Endothelial cell of umbilical vein (primary cell): ENCODE measurements at regions not wholly inside any gene's neighbourhood (a gene's known extent, or its start where the extent isn't known, plus 50 kb on each side); places are given as distances from the start of the nearest gene placed in this dataset.
"Not testable (repeated sequence)": the region's sequence is repeated elsewhere in the genome, so short reads cannot be mapped to it uniquely, and the experiment has no call there.

ENCODE experiments used
- BruUV-seq: library from RNA; stranded (reverse); fragments of 400-500 nt; replicated peaks from 2 replicates; lab custom pipeline; 2021; lab: Mats Ljungman, UMichigan
- CTCF ChIA-PET: fragments of 300-600, 350-600 bp; sonication (Branson Sonifier 250); formaldehyde crosslinking; loops from one replicate; lab custom pipeline; 2021; ENCODE audit warnings: antibody characterized with exemption, inconsistent platforms; lab: Charles Lee
- POLR2A ChIA-PET: fragments of 300-600, 350-600 bp; sonication (Branson Sonifier 250); formaldehyde crosslinking; loops from one replicate; lab custom pipeline; 2021; ENCODE audit warnings: antibody characterized with exemption, inconsistent platforms; lab: Charles Lee
- DNase-seq: peaks from one replicate; pipeline ENCODE4 v3.0.0-alpha.2; 2011; ENCODE audit warnings: low read depth, low spot score
- FAIRE-seq: peaks from 2 replicates; lab custom pipeline; 2011; peaks lifted over from hg19 to GRCh38; lab: Jason Lieb, UNC
- H2AFZ ChIP-seq: 2 replicates; pipeline ENCODE4 v1.6.0; 2012; ENCODE audit warnings: low read depth, low read length, control low read depth, inconsistent platforms
- H3K27ac ChIP-seq: 2 replicates; pipeline ENCODE4 v1.5.1; 2011; ENCODE audit warnings: low read depth, mild to moderate bottlenecking, control low read depth, low read length, moderate library complexity; ENCODE audit not compliant: insufficient read depth
- H3K27me3 ChIP-seq, 2 experiments: 2 replicates each; pipeline versions ENCODE4 v1.6.0 to v1.6.1; 2011; ENCODE audit warnings: low read length in 2 of 2, mixed read lengths in 1 of 2; ENCODE audit not compliant: control insufficient read depth in 2 of 2, insufficient read depth in 2 of 2
- H3K36me3 ChIP-seq, 2 experiments: 2 replicates in 1 of 2; 3 replicates in 1 of 2; pipeline ENCODE4 v1.5.1; 2011; ENCODE audit warnings: low read length in 2 of 2, mild to moderate bottlenecking in 1 of 2, moderate library complexity in 1 of 2; ENCODE audit not compliant: control insufficient read depth in 2 of 2, insufficient read depth in 2 of 2; ENCODE audit errors: extremely low read depth in 1 of 2
- H3K4me1 ChIP-seq: 3 replicates; pipeline ENCODE4 v1.5.1; 2011; ENCODE audit warnings: mild to moderate bottlenecking, low read length; ENCODE audit not compliant: control insufficient read depth, insufficient read depth; ENCODE audit errors: extremely low read depth
- H3K4me2 ChIP-seq: 2 replicates; pipeline ENCODE4 v1.6.1; 2011; ENCODE audit warnings: low read length, control low read depth, mixed read lengths; ENCODE audit not compliant: insufficient read depth
- H3K4me3 ChIP-seq, 3 experiments: fragments of 200-600 bp in 1 of 3; sonication (generic), shearing (Covaris generic) in 1 of 3; replicated peaks in 1 of 3; 2 replicates each; pipeline ENCODE4 v1.5.1; 2011 to 2016; ENCODE audit warnings: control low read depth in 3 of 3, low read length in 3 of 3, mild to moderate bottlenecking in 2 of 3, inconsistent platforms in 1 of 3, low read depth in 1 of 3, moderate library complexity in 1 of 3; ENCODE audit not compliant: insufficient read depth in 1 of 3
- H3K79me2 ChIP-seq: 2 replicates; pipeline ENCODE4 v1.6.0; 2012; ENCODE audit warnings: low read length, inconsistent platforms; ENCODE audit not compliant: control insufficient read depth, insufficient read depth
- H3K9ac ChIP-seq: replicated peaks from 2 replicates; pipeline ENCODE3; 2011; ENCODE audit warnings: low read length, control low read depth; ENCODE audit not compliant: insufficient read depth; ENCODE audit errors: extremely low read depth
- H3K9me1 ChIP-seq: replicated peaks from 3 replicates; pipeline ENCODE4 v1.6.0; 2011; ENCODE audit warnings: mild to moderate bottlenecking, low read length; ENCODE audit not compliant: control insufficient read depth, insufficient read depth; ENCODE audit errors: extremely low read depth
- H3K9me3 ChIP-seq: replicated peaks from 2 replicates; pipeline ENCODE4 v1.5.1; 2012; ENCODE audit warnings: low read length, inconsistent platforms; ENCODE audit not compliant: control insufficient read depth, insufficient read depth
- H4K20me1 ChIP-seq: replicated peaks from 2 replicates; pipeline ENCODE3; 2011; ENCODE audit warnings: mild to moderate bottlenecking, low read length; ENCODE audit not compliant: control insufficient read depth, insufficient read depth; ENCODE audit errors: extremely low read depth
- JUN ChIP-seq: IDR thresholded peaks from 2 replicates; pipeline ENCODE4 v1.6.1; 2011; ENCODE audit warnings: borderline replicate concordance, low read depth; ENCODE audit not compliant: insufficient read length, insufficient read depth
- MAX ChIP-seq: IDR thresholded peaks from 2 replicates; pipeline ENCODE4 v1.6.1; 2011; ENCODE audit not compliant: insufficient read depth, insufficient read length
- dilution Hi-C: fragments of 300-500 bp; cut with MboI; formaldehyde crosslinking; loops from one replicate; pipeline ENCODE4 v1.15.0; 2019; ENCODE audit warnings: low sequenced_read_pairs; ENCODE audit not compliant: extremely low pct_ligation_motif_present
- intact Hi-C: fragments of 100-400 bp; cut with micrococcal nuclease; formaldehyde crosslinking; loops from one replicate; pipeline ENCODE4 v1.10.0; 2022

GRCh38 chr14:104401785-104402184 is 177.8 kb upstream of the C14orf180 start:
- FAIRE-seq (no peak), DNase-seq (no peak)
- no peak overlapping the region for H3K9ac ChIP-seq
- H3K4me1 ChIP-seq, result no peaks in the 10 kb centered on the region
- H3K9me3 ChIP-seq, result no peaks in the 10 kb centered on the region
- TF ChIP-seq JUN (no peak), MAX (no peak)
- dilution Hi-C loops (no loop called here), intact Hi-C loops (no loop called here)
- H4K20me1 ChIP-seq, result no peaks in the 10 kb centered on the region
- H3K27me3 ChIP-seq, result peaks cover 0 to 1% of the 10 kb centered on the region in 2 experiments
- BruUV-seq, result no TSS peak
- POLR2A ChIA-PET, result no interaction called here
- H3K36me3 ChIP-seq, result no peaks in the 10 kb centered on the region
- H3K4me2 ChIP-seq, result no peak overlapping the region
- H3K79me2 ChIP-seq, result no peaks in the 10 kb centered on the region
- H3K4me3 ChIP-seq, result no peak overlapping the region
- no peaks in the 10 kb centered on the region for H3K9me1 ChIP-seq
- H3K27ac ChIP-seq, result no peak overlapping the region
- H2AFZ ChIP-seq, result no peak overlapping the region
- CTCF ChIA-PET, result no interaction called here

GRCh38 chr14:104402303-104402702 is 177.3 kb upstream of the C14orf180 start:
- intact Hi-C loops, H3K9me3 ChIP-seq, H3K4me2 ChIP-seq, H3K9me1 ChIP-seq, DNase-seq, POLR2A ChIA-PET, H3K36me3 ChIP-seq, H2AFZ ChIP-seq, H3K9ac ChIP-seq, dilution Hi-C loops, CTCF ChIA-PET, FAIRE-seq, H3K27ac ChIP-seq, H3K27me3 ChIP-seq, H3K79me2 ChIP-seq, H4K20me1 ChIP-seq, BruUV-seq, H3K4me1 ChIP-seq, H3K4me3 ChIP-seq: not testable (repeated sequence)
